HepG2 (cell line): ENCODE measurements at regions not wholly inside any gene's neighbourhood (a gene's known extent, or its start where the extent isn't known, plus 50 kb on each side); places are given as distances from the start of the nearest gene placed in this dataset.

Experiments used
- AGO2 ChIP-seq: fragments of 200-400 bp; formaldehyde crosslinking; optimal IDR thresholded peaks from 2 replicates; pipeline ENCODE3; 2017; ENCODE audit warnings: mild to moderate bottlenecking, low read depth, low read length, moderate library complexity
- FOXK2 ChIP-seq: fragments of 450-650 bp; IDR thresholded peaks from 2 replicates; pipeline ENCODE4 v1.6.1; 2016
- GLI4 ChIP-seq: sonication (generic); formaldehyde crosslinking; IDR thresholded peaks from 2 replicates; pipeline ENCODE4 v1.5.1; 2020; ENCODE audit warnings: missing genetic modification reagents, mild to moderate bottlenecking, moderate library complexity, borderline replicate concordance
- KLF9 ChIP-seq: IDR thresholded peaks from 2 replicates; pipeline ENCODE4 v1.6.1; 2016; ENCODE audit warnings: low read depth
- MLLT10 ChIP-seq: sonication (generic); formaldehyde crosslinking; IDR thresholded peaks from 2 replicates; pipeline ENCODE4 v1.4.0; 2020; ENCODE audit warnings: missing genetic modification reagents
- POGZ ChIP-seq: sonication (generic); formaldehyde crosslinking; IDR thresholded peaks from 2 replicates; pipeline ENCODE4 v1.4.0; 2020; ENCODE audit warnings: mild to moderate bottlenecking, missing genetic modification reagents
- TAF1 ChIP-seq: sonication (generic); formaldehyde crosslinking; IDR thresholded peaks from 2 replicates; pipeline ENCODE4 v1.4.0; 2020; ENCODE audit warnings: missing genetic modification reagents
- TEAD2 ChIP-seq: sonication (generic); formaldehyde crosslinking; IDR thresholded peaks from 2 replicates; pipeline ENCODE4 v1.9.0; 2021; ENCODE audit warnings: missing genetic modification reagents
- ZFP1 ChIP-seq: IDR thresholded peaks from 2 replicates; pipeline ENCODE4 v1.6.1; 2016
- ZFP82 ChIP-seq: sonication (generic); formaldehyde crosslinking; IDR thresholded peaks from 2 replicates; pipeline ENCODE4 v1.5.1; 2020; ENCODE audit warnings: mild to moderate bottlenecking, missing genetic modification reagents, borderline replicate concordance
- ZKSCAN8 ChIP-seq: IDR thresholded peaks from 2 replicates; pipeline ENCODE4 v1.6.1; 2016; ENCODE audit warnings: borderline replicate concordance, missing genetic modification reagents, missing compliant biosample characterization
- ZNF557 ChIP-seq: sonication (generic); formaldehyde crosslinking; IDR thresholded peaks from 2 replicates; pipeline ENCODE4 v1.4.0; 2020; ENCODE audit warnings: missing genetic modification reagents
- ZNF674 ChIP-seq: sonication (generic); formaldehyde crosslinking; IDR thresholded peaks from 2 replicates; pipeline ENCODE4 v1.5.0; 2020; ENCODE audit warnings: low read depth, mild to moderate bottlenecking, missing genetic modification reagents
- TF ChIP-seq, protein P1 (sequence below): sonication (generic); formaldehyde crosslinking; IDR thresholded peaks from 2 replicates; pipeline ENCODE4 v1.4.0; 2020; ENCODE audit warnings: mild to moderate bottlenecking, missing genetic modification reagents, borderline replicate concordance
- TF ChIP-seq, protein P2 (sequence below): IDR thresholded peaks from 2 replicates; pipeline ENCODE4 v1.4.0; 2020; ENCODE audit warnings: mild to moderate bottlenecking, missing genetic modification reagents
- TF ChIP-seq, protein P3 (sequence below): sonication (generic); formaldehyde crosslinking; IDR thresholded peaks from 2 replicates; pipeline ENCODE4 v1.4.0; 2020; ENCODE audit warnings: low read depth, mild to moderate bottlenecking, missing genetic modification reagents
- TF ChIP-seq, protein P4 (sequence below): sonication (generic); formaldehyde crosslinking; IDR thresholded peaks from 2 replicates; pipeline ENCODE4 v1.4.0; 2020; ENCODE audit warnings: mild to moderate bottlenecking, missing genetic modification reagents
- TF ChIP-seq, protein P5 (sequence below): sonication (generic); formaldehyde crosslinking; IDR thresholded peaks from 2 replicates; pipeline ENCODE4 v1.4.0; 2020; ENCODE audit warnings: missing genetic modification reagents
- TF ChIP-seq, protein P6 (sequence below): sonication (generic); formaldehyde crosslinking; IDR thresholded peaks from 2 replicates; pipeline ENCODE4 v1.4.0; 2020; ENCODE audit warnings: missing genetic modification reagents, borderline replicate concordance

DNA sequence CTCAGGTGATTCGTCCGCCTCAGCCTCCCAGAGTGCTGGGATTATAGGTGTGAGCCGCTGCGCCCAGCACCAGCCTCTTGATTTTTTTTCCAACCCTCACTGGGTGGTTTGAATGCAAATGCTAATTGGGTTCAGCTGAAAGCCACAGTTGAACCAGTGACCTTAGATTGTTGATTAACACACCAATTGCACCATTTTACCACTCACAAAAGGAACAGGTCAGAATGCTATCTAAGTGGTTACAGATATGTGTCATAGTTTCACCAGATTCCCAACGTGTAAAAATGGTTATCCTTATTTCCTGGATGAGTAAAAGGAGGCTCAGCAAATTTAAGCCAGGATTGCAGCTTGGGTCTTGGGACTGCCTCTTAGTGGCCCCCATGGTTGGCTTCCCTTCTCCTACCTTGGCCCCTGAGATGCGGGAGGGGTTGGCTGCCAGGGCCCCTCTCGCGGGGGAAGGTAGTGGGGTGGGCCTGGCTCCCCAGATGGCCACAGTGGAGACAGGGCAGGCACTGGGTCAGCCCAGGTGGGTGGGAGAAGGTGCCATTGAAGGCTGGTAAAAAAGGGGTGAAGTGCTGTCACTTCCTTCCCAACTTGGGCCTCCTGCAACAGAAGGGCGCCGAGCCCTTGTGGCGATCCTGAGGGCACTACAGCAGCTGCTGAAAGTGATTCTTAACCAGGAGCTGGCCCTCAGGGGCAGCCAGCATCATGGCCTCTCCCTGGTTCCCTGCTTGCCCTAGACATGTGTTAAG, 164.9 kb upstream of the HAAO start (continued):
- TF ChIP-seq, protein P1, sequence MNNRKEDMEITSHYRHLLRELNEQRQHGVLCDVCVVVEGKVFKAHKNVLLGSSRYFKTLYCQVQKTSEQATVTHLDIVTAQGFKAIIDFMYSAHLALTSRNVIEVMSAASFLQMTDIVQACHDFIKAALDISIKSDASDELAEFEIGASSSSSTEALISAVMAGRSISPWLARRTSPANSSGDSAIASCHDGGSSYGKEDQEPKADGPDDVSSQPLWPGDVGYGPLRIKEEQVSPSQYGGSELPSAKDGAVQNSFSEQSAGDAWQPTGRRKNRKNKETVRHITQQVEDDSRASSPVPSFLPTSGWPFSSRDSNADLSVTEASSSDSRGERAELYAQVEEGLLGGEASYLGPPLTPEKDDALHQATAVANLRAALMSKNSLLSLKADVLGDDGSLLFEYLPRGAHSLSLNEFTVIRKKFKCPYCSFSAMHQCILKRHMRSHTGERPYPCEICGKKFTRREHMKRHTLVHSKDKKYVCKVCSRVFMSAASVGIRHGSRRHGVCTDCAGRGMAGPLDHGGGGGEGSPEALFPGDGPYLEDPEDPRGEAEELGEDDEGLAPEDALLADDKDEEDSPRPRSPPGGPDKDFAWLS (CRISPR knock-in tag): no peak
- TF ChIP-seq ZNF674 (CRISPR knock-in tag): no peak
- TF ChIP-seq ZFP82: no peak
- no peak for TF ChIP-seq ZFP1 (CRISPR knock-in tag)
- no peak for TF ChIP-seq MLLT10 (CRISPR knock-in tag)
- no peak for TF ChIP-seq ZNF557 (CRISPR knock-in tag)
- no peak for TF ChIP-seq ZKSCAN8 (CRISPR knock-in tag)
- TF ChIP-seq, protein P2, sequence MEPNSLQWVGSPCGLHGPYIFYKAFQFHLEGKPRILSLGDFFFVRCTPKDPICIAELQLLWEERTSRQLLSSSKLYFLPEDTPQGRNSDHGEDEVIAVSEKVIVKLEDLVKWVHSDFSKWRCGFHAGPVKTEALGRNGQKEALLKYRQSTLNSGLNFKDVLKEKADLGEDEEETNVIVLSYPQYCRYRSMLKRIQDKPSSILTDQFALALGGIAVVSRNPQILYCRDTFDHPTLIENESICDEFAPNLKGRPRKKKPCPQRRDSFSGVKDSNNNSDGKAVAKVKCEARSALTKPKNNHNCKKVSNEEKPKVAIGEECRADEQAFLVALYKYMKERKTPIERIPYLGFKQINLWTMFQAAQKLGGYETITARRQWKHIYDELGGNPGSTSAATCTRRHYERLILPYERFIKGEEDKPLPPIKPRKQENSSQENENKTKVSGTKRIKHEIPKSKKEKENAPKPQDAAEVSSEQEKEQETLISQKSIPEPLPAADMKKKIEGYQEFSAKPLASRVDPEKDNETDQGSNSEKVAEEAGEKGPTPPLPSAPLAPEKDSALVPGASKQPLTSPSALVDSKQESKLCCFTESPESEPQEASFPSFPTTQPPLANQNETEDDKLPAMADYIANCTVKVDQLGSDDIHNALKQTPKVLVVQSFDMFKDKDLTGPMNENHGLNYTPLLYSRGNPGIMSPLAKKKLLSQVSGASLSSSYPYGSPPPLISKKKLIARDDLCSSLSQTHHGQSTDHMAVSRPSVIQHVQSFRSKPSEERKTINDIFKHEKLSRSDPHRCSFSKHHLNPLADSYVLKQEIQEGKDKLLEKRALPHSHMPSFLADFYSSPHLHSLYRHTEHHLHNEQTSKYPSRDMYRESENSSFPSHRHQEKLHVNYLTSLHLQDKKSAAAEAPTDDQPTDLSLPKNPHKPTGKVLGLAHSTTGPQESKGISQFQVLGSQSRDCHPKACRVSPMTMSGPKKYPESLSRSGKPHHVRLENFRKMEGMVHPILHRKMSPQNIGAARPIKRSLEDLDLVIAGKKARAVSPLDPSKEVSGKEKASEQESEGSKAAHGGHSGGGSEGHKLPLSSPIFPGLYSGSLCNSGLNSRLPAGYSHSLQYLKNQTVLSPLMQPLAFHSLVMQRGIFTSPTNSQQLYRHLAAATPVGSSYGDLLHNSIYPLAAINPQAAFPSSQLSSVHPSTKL: 0 out of 2 replicates have a peak, but pooled peaks have one; percentile 15
- TF ChIP-seq GLI4 (CRISPR knock-in tag): no peak
- no peak for TF ChIP-seq FOXK2
- TF ChIP-seq, protein P3, sequence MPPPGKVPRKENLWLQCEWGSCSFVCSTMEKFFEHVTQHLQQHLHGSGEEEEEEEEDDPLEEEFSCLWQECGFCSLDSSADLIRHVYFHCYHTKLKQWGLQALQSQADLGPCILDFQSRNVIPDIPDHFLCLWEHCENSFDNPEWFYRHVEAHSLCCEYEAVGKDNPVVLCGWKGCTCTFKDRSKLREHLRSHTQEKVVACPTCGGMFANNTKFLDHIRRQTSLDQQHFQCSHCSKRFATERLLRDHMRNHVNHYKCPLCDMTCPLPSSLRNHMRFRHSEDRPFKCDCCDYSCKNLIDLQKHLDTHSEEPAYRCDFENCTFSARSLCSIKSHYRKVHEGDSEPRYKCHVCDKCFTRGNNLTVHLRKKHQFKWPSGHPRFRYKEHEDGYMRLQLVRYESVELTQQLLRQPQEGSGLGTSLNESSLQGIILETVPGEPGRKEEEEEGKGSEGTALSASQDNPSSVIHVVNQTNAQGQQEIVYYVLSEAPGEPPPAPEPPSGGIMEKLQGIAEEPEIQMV: no peak
- no peak for TF ChIP-seq TAF1
- no peak for TF ChIP-seq AGO2
- TF ChIP-seq, protein P4, sequence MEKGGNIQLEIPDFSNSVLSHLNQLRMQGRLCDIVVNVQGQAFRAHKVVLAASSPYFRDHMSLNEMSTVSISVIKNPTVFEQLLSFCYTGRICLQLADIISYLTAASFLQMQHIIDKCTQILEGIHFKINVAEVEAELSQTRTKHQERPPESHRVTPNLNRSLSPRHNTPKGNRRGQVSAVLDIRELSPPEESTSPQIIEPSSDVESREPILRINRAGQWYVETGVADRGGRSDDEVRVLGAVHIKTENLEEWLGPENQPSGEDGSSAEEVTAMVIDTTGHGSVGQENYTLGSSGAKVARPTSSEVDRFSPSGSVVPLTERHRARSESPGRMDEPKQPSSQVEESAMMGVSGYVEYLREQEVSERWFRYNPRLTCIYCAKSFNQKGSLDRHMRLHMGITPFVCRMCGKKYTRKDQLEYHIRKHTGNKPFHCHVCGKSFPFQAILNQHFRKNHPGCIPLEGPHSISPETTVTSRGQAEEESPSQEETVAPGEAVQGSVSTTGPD (CRISPR knock-in tag): peak; percentile 41; the same call in 1 of the 2 replicates
- no peak for TF ChIP-seq KLF9
- TF ChIP-seq, protein P5, sequence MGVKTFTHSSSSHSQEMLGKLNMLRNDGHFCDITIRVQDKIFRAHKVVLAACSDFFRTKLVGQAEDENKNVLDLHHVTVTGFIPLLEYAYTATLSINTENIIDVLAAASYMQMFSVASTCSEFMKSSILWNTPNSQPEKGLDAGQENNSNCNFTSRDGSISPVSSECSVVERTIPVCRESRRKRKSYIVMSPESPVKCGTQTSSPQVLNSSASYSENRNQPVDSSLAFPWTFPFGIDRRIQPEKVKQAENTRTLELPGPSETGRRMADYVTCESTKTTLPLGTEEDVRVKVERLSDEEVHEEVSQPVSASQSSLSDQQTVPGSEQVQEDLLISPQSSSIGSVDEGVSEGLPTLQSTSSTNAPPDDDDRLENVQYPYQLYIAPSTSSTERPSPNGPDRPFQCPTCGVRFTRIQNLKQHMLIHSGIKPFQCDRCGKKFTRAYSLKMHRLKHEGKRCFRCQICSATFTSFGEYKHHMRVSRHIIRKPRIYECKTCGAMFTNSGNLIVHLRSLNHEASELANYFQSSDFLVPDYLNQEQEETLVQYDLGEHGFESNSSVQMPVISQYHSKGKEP (CRISPR knock-in tag): no peak
- TF ChIP-seq POGZ (CRISPR knock-in tag): no peak
- TF ChIP-seq, protein P6, sequence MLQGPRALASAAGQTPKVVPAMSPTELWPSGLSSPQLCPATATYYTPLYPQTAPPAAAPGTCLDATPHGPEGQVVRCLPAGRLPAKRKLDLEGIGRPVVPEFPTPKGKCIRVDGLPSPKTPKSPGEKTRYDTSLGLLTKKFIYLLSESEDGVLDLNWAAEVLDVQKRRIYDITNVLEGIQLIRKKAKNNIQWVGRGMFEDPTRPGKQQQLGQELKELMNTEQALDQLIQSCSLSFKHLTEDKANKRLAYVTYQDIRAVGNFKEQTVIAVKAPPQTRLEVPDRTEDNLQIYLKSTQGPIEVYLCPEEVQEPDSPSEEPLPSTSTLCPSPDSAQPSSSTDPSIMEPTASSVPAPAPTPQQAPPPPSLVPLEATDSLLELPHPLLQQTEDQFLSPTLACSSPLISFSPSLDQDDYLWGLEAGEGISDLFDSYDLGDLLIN: no peak
- TF ChIP-seq TEAD2: no peak
